Fibroblast of villous mesenchyme (primary cell): ENCODE measurements at regions not wholly inside any gene's neighbourhood (a gene's known extent, or its start where the extent isn't known, plus 50 kb on each side); places are given as distances from the start of the nearest gene placed in this dataset.
A peak's percentile ranks its signal among the peaks of the same experiment; 100 is the strongest.

Experiments
- DNase-seq: peaks from one replicate; pipeline ENCODE4 v3.0.0-alpha.2; 2010; ENCODE audit warnings: low read depth
- H3K4me3 ChIP-seq: 2 replicates; pipeline ENCODE4 v1.5.1; 2011; ENCODE audit warnings: low read depth, mild to moderate bottlenecking, low read length
- TF ChIP-seq, protein P1 (sequence below): IDR thresholded peaks from 2 replicates; pipeline ENCODE4 v1.5.1; 2012; ENCODE audit warnings: low read depth, mild to moderate bottlenecking, low read length; ENCODE audit not compliant: insufficient read depth

DNA sequence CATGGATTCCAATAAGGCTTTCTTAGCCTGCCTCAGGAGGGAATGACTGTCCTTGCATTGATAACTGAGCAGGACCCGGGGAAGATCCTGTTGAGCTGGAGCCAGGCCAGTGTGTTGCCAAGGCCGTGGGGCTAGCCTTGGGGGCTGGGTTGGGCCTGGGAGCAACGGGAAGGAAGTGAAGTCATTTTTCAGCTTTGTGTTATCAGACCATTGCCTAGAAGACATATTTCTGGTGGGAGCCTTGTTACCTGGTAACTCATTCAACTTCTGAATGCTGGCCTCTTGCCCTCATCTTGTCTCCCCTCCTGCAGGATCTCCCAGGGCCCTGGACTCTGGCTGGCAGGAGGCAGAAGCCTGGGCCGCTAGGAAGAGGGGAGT lies 92.7 kb upstream of the MGAT5 start:
- TF ChIP-seq, protein P1, sequence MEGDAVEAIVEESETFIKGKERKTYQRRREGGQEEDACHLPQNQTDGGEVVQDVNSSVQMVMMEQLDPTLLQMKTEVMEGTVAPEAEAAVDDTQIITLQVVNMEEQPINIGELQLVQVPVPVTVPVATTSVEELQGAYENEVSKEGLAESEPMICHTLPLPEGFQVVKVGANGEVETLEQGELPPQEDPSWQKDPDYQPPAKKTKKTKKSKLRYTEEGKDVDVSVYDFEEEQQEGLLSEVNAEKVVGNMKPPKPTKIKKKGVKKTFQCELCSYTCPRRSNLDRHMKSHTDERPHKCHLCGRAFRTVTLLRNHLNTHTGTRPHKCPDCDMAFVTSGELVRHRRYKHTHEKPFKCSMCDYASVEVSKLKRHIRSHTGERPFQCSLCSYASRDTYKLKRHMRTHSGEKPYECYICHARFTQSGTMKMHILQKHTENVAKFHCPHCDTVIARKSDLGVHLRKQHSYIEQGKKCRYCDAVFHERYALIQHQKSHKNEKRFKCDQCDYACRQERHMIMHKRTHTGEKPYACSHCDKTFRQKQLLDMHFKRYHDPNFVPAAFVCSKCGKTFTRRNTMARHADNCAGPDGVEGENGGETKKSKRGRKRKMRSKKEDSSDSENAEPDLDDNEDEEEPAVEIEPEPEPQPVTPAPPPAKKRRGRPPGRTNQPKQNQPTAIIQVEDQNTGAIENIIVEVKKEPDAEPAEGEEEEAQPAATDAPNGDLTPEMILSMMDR: no peak
- no peak overlapping the region for H3K4me3 ChIP-seq
- no peak for DNase-seq

DNA sequence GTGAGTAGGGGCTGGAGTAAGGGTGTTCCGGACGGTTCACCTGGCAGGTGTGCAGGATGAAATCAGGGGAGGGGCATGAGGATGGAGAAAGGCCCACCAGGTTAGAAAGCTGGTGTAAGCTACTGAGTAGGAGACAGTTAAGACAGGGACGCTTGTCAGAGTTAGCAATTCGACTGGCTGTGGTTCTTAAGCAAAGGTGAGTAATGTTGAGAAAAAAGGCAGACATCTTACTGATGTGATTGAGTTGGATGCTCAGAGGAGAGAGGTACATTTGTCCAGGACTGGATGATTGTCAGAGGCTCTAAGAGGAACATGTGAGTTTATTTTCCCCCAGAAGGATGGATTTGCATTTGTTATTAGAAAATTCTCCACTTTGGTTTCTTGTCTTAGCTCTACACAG lies 90.5 kb upstream of the MGAT5 start:
- no peak for DNase-seq
- TF ChIP-seq, protein P1: no peak
- H3K4me3 ChIP-seq: no peak overlapping the region

DNA sequence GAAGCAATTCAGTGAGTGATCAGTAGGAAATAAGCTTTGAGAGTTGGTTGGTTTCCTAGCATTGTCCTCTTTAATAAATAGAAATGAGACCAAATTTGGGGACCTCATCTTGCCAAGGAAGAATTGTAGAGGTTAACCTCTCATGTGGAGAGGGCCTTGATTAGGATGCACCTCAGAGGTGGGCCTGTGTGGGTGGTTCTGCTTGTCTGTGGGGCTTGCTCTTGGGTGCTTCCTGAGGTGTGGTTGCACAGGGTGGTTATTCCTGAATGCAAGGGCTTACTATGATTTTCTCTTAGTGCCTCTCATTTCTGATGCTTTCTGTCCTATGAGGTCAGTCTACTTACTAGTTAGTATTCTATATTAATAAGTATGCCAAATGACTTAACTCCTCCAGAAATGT lies 89.6 kb upstream of the MGAT5 start:
- H3K4me3 ChIP-seq: no peak overlapping the region
- DNase-seq: no peak
- TF ChIP-seq, protein P1: no peak

DNA sequence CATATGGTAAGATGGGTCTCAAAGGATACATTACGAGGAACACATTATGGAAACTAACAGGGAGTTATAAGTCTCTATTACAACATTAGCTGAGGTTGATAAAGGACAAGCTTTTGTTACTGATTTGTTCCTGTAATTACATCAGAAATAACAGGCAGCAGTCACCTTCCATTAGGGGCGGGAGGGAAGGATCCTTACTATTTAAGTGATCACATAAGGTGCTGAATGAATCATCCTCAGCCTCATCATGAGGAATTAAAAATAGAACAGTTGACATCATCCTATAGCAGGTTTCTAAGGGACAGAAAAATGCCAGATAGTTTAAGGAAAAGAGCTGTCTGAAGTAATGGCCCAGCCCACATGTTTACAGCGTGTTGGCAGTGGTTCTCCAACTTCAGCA lies 86.9 kb upstream of the MGAT5 start:
- peak; percentile 44 for DNase-seq
- H3K4me3 ChIP-seq: no peak overlapping the region
- TF ChIP-seq, protein P1: no peak

DNA sequence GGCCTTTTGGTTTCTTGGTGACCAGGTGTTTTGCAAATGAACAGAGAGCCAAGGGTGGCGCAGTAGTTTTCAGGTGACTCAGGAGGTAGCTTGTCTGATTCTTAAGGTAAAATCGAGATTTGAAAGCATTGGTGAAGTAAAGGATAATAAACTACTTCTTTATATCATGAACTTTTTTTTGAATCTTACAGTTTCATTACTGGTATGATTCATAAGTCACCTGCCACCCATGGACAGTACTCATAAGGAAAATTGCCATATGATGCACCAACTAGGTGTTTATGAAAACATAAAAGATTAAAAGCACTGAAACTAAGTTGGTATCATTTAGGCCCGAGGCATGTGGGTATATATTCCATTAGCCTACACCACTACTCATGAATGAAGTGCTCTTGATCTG lies 84.1 kb upstream of the MGAT5 start:
- TF ChIP-seq, protein P1: no peak
- no peak overlapping the region for H3K4me3 ChIP-seq
- no peak for DNase-seq

DNA sequence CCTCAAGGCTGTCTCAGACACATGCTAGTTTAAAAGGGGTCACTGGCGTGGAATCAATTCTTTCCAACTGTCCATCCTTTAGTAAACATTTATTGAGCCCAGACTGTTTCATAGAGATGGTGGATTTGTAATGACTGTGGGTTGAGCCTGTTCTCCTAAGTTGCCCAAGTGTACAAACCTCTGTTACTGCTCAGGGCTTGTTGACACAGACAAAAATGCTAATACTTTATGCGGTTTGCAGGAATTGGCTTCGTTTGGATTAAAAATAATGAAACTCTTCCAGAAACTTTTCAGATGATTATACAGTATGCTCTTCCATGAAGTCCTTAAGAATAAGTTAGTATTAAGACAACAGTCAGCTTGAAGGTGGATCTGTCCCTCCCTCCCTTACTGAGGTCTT lies 83.6 kb upstream of the MGAT5 start:
- DNase-seq: peak; percentile 79

DNA sequence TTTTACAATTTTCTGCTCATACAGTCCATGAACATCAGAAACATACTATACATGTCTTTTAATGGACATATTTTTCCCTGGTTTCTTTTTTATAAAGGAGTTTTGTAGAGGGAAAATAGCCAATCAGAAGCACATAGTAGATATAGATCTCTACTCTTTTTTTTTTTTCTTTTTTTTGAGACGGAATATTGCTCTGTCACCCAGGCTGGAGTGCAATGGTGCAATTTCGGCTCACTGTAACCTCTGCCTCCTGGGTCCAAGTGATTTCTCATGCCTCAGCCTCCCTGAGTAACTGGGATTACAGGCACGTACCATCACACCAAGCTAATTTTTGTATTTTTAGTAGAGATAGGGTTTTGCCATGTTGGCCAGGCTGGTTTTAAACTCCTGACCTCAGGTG lies 83.2 kb upstream of the MGAT5 start:
- H3K4me3 ChIP-seq: no peak overlapping the region
- no peak for DNase-seq
- TF ChIP-seq, protein P1: no peak

More for the DNA sequence above, 83.6 kb upstream of the MGAT5 start:
- TF ChIP-seq, protein P1: no peak
- no peak overlapping the region for H3K4me3 ChIP-seq
